Activated CD8-positive, alpha-beta T cell treated with anti-CD3 and anti-CD28 coated beads, Interleukin-2, amount 10 ng/mL, durations not matched to agents 7 days and 5 days (primary cell): ENCODE measurements at regions not wholly inside any gene's neighbourhood (a gene's known extent, or its start where the extent isn't known, plus 50 kb on each side); places are given as distances from the start of the nearest gene placed in this dataset.
A peak's percentile ranks its signal among the peaks of the same experiment; 100 is the strongest.

Source experiments
- ATAC-seq: fragments of 150-1000 bp; cut with Tn5 transposase; one replicate; pipeline ENCODE4 v1.10.0; 2021; ENCODE audit warnings: moderate library complexity
- CTCF ChIA-PET: fragments of 350-600 bp; sonication (Branson Sonifier 250); formaldehyde crosslinking; loops from one replicate; lab custom pipeline; 2021; ENCODE audit warnings: antibody characterized with exemption; lab: Charles Lee
- POLR2A ChIA-PET: fragments of 350-600 bp; sonication (Branson Sonifier 250); formaldehyde crosslinking; loops from one replicate; lab custom pipeline; 2021; ENCODE audit warnings: antibody characterized with exemption; lab: Charles Lee
- DNase-seq: peaks from one replicate; pipeline ENCODE4 v3.0.0-alpha.2; 2020
- H3K27ac Mint-ChIP-seq: one replicate; pipeline ENCODE4 v1.8.0; 2021; ENCODE audit warnings: mild to moderate bottlenecking, mixed read lengths
- H3K27me3 Mint-ChIP-seq: one replicate; pipeline ENCODE4 v1.8.0; 2021; ENCODE audit warnings: low read depth, mixed read lengths
- H3K36me3 Mint-ChIP-seq: one replicate; pipeline ENCODE4 v1.8.0; 2021; ENCODE audit warnings: low read depth, mixed read lengths
- H3K4me1 Mint-ChIP-seq: one replicate; pipeline ENCODE4 v1.8.0; 2021; ENCODE audit warnings: low read depth, mixed read lengths
- H3K4me3 Mint-ChIP-seq: one replicate; pipeline ENCODE4 v1.8.0; 2021; ENCODE audit warnings: mild to moderate bottlenecking, mixed read lengths
- H3K9me3 Mint-ChIP-seq: one replicate; pipeline ENCODE4 v1.8.0; 2022; ENCODE audit warnings: mixed read lengths; ENCODE audit not compliant: insufficient read depth

GRCh38 chr22:19629331-19629719, 85.0 kb upstream of the SEPTIN5 start:
- CTCF ChIA-PET, result interaction anchor here (0.6 to 2.9 kb wide), 50 partner anchors 8 to 578 kb away, joined by 3 to 29 read pairs (median 5); partner anchors contain the start of genes CDC45 and ESS2
- Mint-ChIP-seq H3K27me3 (peaks cover 1% of the 10 kb centered on the region), H3K27ac (no peak overlapping the region), H3K9me3 (no peaks in the 10 kb centered on the region), H3K36me3 (no peaks in the 10 kb centered on the region), H3K4me1 (no peaks in the 10 kb centered on the region), H3K4me3 (no peak overlapping the region)
- no peak for DNase-seq
- ATAC-seq, result no peak
- POLR2A ChIA-PET, result interaction anchor here (0.7 to 1.1 kb wide), 2 partner anchors 123 to 149 kb away, joined by 3 to 6 read pairs; no protein-coding TSS in a partner anchor

- ChIA-PET CTCF (interaction anchor here (0.6 to 2.9 kb wide), 52 partner anchors 9 to 579 kb away, joined by 3 to 29 read pairs (median 5); partner anchors contain the start of genes CDC45 and ESS2), POLR2A (interaction anchor here (0.7 to 1.1 kb wide), 2 partner anchors 123 to 149 kb away, joined by 3 to 6 read pairs; no protein-coding TSS in a partner anchor)
- H3K4me3 Mint-ChIP-seq, result no peak overlapping the region
- H3K9me3 Mint-ChIP-seq, result no peaks in the 10 kb centered on the region
- no peak overlapping the region for H3K27ac Mint-ChIP-seq
- ATAC-seq (peak; percentile 93), DNase-seq (peak; percentile 90)
- no peaks in the 10 kb centered on the region for H3K4me1 Mint-ChIP-seq
- peaks cover 1% of the 10 kb centered on the region for H3K27me3 Mint-ChIP-seq
- H3K36me3 Mint-ChIP-seq, result no peaks in the 10 kb centered on the region
Measured at GRCh38 chr22:19629720-19630419, 84.4 kb upstream of the SEPTIN5 start.

- Mint-ChIP-seq H3K36me3 (no peaks in the 10 kb centered on the region), H3K4me1 (no peaks in the 10 kb centered on the region), H3K27me3 (peaks cover 1% of the 10 kb centered on the region), H3K9me3 (no peaks in the 10 kb centered on the region), H3K4me3 (no peak overlapping the region), H3K27ac (no peak overlapping the region)
- POLR2A ChIA-PET, result no interaction called here
- ATAC-seq (no peak), DNase-seq (no peak)
- CTCF ChIA-PET, result interaction anchor here (0.7 to 2.9 kb wide), 35 partner anchors 10 to 580 kb away, joined by 3 to 29 read pairs (median 6); partner anchors contain the start of genes CDC45 and ESS2
Measured at GRCh38 chr22:19630614-19631013, 83.7 kb upstream of the SEPTIN5 start.

GRCh38 chr22:19631899-19632667, 82.2 kb upstream of the SEPTIN5 start:
- ChIA-PET POLR2A (no interaction called here), CTCF (interaction anchor here (0.8 to 2.9 kb wide), 4 partner anchors 136 to 285 kb away, joined by 3 to 18 read pairs (median 4); no protein-coding TSS in a partner anchor)
- no peaks in the 10 kb centered on the region for H3K9me3 Mint-ChIP-seq
- H3K27ac Mint-ChIP-seq, result no peak overlapping the region
- no peak overlapping the region for H3K4me3 Mint-ChIP-seq
- H3K36me3 Mint-ChIP-seq, result no peaks in the 10 kb centered on the region
- ATAC-seq, result no peak
- no peaks in the 10 kb centered on the region for H3K4me1 Mint-ChIP-seq
- H3K27me3 Mint-ChIP-seq, result peaks cover 1% of the 10 kb centered on the region
- DNase-seq, result peak; percentile 35

- CTCF ChIA-PET, result interaction anchor here (0.8 to 1.9 kb wide), 3 partner anchors 142 to 285 kb away, joined by 3 to 6 read pairs (median 3); no protein-coding TSS in a partner anchor
- Mint-ChIP-seq H3K4me1 (no peaks in the 10 kb centered on the region), H3K27me3 (peaks cover 1% of the 10 kb centered on the region), H3K27ac (no peak overlapping the region), H3K9me3 (no peaks in the 10 kb centered on the region), H3K36me3 (no peaks in the 10 kb centered on the region), H3K4me3 (no peak overlapping the region)
- POLR2A ChIA-PET, result no interaction called here
- DNase-seq (no peak), ATAC-seq (no peak)
Measured at GRCh38 chr22:19632668-19633148, 81.6 kb upstream of the SEPTIN5 start.

DNA sequence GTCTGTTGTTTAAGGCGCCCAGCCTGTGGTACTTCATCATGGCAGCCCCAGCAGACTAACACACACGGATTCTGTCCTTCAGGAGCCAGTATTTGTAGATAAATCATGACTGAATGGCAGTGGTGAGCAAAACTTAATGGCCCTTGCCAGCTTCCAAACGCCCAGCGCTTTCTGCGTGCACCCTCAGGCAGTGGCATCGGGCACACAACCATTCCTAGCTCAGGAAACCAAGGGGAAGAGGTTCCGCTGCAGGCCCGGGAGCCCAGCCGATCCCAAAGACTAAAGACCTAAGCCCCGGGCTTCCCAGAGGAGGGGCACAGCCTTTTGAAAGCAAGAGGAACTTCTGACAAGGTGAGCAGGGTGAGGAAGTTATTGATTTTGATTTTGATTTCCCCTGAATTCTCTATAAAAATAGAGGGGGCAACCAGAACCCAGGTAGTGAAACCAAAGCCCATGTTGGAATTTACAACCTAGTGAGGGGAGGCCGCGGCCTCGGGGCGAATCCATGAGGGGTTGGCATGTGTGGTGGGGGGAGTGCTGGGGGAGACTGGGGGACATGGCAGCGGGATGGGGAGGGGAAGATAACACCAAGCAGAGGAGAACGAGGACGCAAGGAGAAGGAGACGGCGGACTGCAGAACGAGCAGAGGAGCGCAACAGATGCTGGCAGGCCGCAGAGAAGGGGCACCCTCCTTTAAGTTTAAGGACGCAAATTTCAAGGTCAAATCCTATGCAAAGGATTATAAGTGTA, 79.9 kb upstream of the SEPTIN5 start:
- POLR2A ChIA-PET, result no interaction called here

DNA sequence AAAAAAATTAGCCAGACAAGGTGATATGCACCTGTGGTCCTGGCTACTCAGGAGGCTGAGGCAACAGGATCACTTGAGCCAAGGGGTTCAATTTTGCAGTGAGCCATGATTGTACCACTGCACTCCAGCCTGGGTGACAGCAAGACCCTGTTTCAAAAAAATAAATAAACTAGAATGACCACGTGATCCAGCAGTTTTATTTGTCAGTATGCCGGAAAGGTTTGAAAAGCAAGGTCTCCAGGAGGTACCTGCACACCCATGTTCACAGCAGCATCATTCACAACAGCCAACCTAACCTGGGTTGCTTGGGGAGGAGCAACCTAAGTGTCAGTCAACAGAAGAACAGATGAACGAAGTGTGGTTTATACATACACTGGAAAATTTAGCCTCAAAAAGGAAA, 78.7 kb upstream of the SEPTIN5 start:
- ChIA-PET POLR2A (no interaction called here), CTCF (no interaction called here)
- Mint-ChIP-seq H3K9me3 (no peaks in the 10 kb centered on the region), H3K27ac (no peak overlapping the region), H3K4me3 (no peak overlapping the region), H3K4me1 (no peaks in the 10 kb centered on the region), H3K36me3 (no peaks in the 10 kb centered on the region), H3K27me3 (peaks cover 1% of the 10 kb centered on the region)
- no peak for DNase-seq
- ATAC-seq, result no peak

More for the DNA sequence above, 79.9 kb upstream of the SEPTIN5 start:
- H3K36me3 Mint-ChIP-seq, result no peaks in the 10 kb centered on the region
- H3K4me1 Mint-ChIP-seq, result no peaks in the 10 kb centered on the region
- CTCF ChIA-PET, result no interaction called here
- H3K27ac Mint-ChIP-seq, result no peak overlapping the region
- ATAC-seq (no peak), DNase-seq (no peak)
- no peaks in the 10 kb centered on the region for H3K9me3 Mint-ChIP-seq
- peaks cover 1% of the 10 kb centered on the region for H3K27me3 Mint-ChIP-seq
- H3K4me3 Mint-ChIP-seq, result no peak overlapping the region

DNA sequence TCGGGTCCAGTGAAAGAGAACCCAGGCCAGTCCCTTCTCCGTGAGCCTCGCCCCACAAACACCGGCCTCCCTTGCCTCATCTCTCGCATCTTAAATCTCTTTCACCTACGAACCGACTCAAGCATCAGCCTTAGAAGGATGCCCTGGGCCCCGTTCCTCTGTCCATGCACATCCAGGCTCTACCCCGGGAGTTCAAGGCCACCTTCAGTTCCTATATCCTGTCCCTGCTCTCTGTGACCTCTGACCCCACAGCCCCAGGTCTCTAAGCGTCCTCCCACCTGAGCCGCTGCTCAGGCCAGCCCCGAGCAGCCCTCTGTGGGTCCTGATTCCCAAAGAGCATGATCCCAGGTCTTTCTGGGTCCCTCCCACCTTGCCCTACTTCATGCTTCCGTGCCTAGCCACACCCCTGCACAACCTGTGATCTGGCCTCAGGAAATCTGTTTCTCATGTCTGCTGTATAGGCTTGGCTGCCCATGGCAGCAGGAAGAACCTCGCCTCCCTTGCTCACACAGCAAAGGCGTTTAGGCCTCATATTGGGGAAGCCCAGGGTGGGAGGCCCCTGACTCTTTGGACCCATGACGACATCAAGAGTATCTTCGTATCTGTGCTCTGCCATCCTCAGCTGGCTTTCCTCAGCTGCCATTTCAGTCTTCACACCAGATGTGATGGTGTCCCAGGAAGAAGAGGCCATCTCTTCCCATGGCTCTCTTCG, 77.5 kb upstream of the SEPTIN5 start:
- Mint-ChIP-seq H3K4me3 (no peak overlapping the region), H3K9me3 (no peaks in the 10 kb centered on the region), H3K4me1 (no peaks in the 10 kb centered on the region), H3K27ac (no peak overlapping the region), H3K27me3 (peaks cover 1% of the 10 kb centered on the region), H3K36me3 (no peaks in the 10 kb centered on the region)
- ATAC-seq (no peak), DNase-seq (no peak)
- POLR2A ChIA-PET, result no interaction called here
- CTCF ChIA-PET, result no interaction called here

- no peak for DNase-seq
- no peak for ATAC-seq
- Mint-ChIP-seq H3K9me3 (no peaks in the 10 kb centered on the region), H3K4me3 (no peak overlapping the region), H3K4me1 (no peaks in the 10 kb centered on the region), H3K36me3 (no peaks in the 10 kb centered on the region), H3K27ac (no peak overlapping the region), H3K27me3 (no peaks in the 10 kb centered on the region)
- CTCF ChIA-PET, result no interaction called here
- POLR2A ChIA-PET, result no interaction called here
Measured at GRCh38 chr22:19637408-19638281, 76.7 kb upstream of the SEPTIN5 start.

DNA sequence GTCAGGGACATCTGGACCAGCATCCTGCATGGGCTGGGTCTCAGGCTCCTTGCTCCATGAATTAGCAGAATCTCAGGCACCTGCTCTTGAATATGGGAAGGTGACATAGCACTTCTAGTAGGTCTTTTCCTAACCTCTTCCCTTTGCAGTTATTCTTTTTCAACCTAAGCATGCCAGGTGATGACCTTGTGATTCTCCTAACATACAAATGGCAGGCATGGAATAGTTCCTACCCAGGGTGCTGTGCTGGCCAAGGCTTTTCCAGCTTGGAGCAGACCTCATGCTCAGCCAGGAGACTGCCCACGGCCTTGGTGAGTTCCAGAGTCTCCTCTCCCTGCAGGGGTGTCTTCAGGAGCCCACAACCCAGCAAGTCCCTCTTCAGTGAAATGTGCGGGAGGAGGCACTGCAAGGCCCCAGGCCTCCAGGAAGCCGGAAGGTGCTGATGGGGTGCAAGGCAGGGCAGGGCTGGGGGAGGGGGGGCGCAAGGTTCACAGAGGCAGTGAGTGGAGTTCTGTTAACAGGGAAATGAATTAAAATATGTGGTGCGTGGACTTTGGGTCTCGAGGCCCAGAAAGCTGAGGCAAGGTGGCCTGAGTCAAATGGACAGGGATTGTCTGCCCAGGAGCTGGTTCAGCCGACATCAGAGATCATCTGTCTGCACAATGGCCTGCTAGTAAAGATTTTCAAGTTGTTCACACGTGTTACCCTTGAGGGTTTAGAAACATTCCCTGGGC, 75.9 kb upstream of the SEPTIN5 start:
- no peak overlapping the region for H3K4me3 Mint-ChIP-seq
- ChIA-PET CTCF (no interaction called here), POLR2A (no interaction called here)
- DNase-seq (no peak), ATAC-seq (no peak)
- no peaks in the 10 kb centered on the region for H3K9me3 Mint-ChIP-seq
- H3K27ac Mint-ChIP-seq, result no peak overlapping the region
- no peaks in the 10 kb centered on the region for H3K27me3 Mint-ChIP-seq
- H3K4me1 Mint-ChIP-seq, result no peaks in the 10 kb centered on the region
- H3K36me3 Mint-ChIP-seq, result no peaks in the 10 kb centered on the region
